Activated T-cell treated with anti-CD3 and anti-CD28 coated beads, Interleukin-2, amount 50 U/mL, for 48 hours (primary cell): ENCODE measurements at regions not wholly inside any gene's neighbourhood (a gene's known extent, or its start where the extent isn't known, plus 50 kb on each side); places are given as distances from the start of the nearest gene placed in this dataset.

Experiments
- DNase-seq, 2 experiments: peaks; one replicate each; pipeline ENCODE4 v3.0.0-alpha.2; 2020

DNA sequence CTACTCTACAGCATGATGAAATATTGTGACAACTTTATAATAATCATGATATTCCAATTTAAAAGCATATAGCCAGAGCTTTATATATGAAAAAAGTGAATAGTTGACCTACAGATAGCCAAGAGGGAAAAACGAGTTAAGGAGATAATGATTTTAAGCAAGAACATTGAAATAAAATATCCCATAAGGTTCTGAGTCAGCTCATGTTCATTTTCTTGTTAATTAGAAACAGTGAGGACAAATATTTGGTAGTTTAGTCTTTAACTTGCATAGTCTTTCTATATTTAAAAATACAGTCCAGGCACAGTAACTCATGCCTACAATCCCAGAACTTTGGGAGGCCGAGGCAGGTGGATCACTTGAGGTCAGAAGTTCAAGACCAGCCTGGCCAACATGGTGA, 55.8 kb upstream of the CDH6 start:
- DNase-seq, result no peak

DNA sequence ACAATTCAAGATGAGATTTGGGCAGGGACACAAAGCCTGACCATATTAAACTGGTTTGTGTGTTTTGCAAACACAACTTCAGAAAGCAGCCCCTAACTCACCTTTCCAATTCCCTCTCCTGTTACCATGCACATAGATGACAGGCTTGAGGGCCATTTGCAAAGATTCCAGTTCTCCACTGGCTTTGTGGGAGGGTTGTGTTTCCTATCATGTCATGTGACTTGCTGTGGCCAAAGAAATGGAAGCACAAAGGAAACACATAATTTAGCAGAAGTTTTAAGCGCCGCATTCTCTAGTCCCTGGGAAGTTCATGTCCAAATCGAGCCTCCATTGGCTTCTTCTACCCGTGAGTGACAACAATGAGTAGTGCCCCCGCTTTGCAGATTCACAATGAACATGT, 57.9 kb upstream of the CDH6 start:
- no peak for DNase-seq

DNA sequence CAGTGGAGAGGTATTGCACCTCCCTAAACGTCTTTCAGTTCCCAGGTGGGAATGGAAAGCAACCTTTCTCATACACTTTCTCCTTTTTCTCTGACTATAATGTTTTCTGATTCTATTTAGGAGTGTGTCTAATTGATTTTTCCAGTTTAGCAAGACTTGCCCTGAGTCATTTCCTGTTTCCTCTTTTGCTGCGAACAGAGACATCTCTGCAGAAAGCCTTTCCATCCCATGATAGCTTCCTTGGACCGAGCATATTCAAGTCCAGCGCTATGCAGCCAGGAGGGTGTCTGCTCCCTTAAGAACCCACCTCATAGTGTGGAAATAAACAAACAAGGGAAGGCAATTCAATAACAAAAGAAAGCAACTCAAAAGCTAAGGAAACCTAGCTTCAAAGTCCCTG, 60.0 kb upstream of the CDH6 start:
- no peak for DNase-seq

DNA sequence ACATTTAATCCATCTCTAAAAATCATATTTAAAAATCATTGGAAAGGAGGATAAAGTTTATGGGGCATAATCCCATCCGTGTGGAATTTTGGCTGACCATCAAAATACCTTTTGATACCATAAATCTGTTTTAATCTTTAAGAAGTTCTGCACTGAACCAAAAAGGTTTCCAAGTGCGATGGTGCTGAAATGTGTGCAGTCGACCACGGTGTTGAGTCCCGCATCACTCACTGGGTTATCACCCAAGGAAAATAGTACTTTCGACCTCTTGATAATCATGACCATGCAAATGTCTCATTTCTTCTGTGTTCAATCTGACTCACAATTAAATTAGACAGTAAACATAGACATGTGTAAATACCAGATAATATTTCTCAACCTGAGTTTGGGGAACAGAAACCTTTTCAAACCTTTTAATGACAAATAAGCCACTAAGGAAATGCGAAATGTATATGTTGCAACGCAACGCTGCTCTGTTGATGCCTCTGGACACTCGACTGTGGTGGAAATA, 62.0 kb upstream of the CDH6 start:
- DNase-seq, result no peak

DNA sequence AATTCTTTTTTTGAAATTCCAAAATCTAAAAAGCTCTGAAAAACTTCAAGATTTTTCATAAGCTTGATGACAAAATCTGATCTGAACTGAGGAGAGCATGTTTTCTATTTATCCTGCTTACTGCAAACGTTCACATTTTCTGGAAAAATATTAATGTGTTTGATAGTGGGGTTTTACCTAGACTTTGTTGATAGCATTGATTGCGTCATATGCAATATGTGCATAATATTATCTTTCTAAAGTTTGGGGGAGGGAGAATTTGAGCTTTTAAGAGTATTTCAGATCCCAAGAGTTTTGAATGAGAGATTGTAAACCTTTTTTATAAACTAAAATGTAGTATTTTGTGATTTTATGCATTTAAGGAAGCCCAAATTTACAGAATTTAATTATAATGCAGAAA, 62.8 kb upstream of the CDH6 start:
- no peak for DNase-seq

DNA sequence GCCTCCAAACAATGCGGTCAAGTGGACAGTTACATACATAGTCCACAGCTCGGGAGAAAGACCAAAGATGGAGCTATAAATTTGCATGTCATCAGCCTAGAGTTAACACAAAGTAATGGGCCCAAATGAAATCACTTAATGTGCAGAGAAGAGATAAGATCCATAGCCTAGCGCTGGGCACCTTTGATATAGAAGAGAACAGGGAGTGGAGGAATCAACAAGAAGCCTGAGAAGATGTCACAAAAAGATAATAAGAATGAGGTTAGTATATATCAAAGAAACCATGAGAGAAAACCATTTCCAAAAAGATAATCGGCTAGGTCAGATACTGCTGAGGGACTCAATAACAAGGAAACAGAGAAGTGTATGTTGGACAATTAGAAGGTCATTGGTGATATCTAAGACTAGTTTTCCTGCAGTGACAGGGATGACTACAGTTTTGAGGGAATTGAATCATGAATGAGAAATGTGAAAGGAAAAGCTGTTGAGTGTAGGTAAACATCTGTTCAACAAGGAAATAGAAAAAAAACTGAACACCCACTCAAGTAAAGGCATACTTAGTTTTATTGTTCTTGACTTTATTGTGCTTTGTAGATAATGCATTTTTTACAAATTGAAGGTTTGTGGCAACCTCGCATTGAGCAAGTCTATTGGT, 68.7 kb upstream of the CDH6 start:
- DNase-seq, result no peak

DNA sequence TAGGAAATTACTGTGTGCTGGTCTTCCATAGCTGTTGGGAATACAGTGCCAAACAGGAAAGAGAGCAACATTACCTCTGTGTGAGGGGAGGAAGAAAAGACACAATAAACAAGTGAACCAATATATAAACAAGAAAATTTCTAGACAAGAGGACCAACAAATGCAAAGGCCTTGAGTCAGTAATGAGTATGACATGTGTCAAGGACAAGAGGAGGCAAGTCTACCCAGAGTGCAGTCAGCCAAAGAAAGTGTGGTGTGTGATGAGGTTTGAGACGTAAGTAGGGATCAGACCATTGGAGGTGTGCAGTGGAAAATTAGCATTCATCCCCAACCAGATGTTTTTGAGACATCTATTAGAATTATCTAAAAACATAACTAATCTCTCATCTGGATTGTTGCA, 69.5 kb upstream of the CDH6 start:
- DNase-seq, result no peak

DNA sequence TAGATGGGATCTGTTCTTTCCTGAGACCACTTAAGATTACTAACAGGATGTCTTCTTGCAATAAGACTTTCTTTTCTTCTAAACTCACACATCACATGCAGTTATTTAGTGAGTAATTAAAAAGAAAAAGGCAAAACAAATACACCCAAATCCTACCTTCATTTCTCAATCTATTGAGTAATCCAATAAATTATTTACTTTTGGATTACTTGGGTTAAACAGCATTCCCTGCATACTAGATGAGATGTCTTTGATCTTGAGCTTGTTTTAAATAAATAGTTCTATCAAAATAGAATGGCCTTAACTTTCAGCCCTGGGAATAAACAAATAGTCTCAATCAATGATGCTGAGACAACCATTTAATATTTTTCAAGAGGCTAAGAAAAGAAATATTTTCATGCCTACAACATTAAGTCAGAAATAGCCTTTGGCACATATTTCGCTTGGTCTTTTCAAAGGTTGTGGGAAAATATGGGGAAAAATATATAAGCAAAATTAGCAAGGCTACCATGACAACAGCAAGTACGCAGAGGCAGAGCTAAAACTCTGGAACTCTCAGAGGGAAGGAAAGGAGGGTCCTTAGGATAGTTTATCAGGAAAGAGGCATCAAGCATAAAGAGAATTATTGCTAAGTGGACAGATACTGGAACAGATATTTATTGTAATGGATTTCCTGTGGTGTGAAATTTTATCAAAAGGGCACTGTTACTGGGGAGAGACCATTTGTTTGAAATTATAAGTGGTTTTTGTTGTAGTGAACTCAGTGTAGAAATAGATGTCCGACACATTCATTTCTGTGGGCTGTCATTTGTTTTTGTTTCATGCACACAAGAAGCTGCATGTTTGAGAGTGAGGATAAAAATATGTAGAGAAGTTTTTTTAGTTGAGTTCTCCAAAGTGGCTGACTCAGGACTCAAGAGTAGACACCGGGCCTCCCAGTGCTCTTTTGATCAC, 70.2 kb upstream of the CDH6 start:
- DNase-seq, result no peak

DNA sequence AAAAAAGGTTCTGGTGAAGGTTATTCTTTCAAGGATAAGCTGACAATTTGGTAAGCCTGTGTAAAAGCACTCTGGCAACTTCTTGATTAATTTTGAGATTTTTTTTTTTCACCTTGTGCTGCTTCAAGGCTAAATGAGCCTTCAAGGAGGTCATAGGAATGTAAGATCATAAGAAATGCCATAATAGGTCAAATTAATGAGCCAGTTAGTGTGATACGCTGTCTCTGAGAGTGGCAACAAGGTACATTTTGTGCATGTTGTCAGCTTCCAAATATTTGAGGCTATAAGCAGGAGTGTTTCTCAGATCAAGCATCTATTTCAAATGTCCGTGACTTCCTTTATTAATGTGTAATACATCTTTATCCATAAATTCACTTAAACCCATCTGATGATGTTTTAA, 72.3 kb upstream of the CDH6 start:
- DNase-seq, result no peak

DNA sequence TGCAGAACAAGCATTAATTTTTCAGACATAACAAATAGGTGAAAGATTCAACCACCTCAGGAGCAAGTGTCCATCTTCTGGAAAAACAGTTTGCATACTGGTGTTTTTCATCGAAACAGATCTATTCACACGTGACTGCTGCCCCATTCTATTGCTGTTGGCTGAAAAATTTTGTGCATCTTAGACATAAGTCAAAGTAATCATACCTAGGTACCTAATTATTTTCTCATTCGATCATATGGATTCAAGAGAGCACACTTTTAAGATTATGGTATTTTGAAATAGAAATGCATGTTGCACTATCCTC, 72.9 kb upstream of the CDH6 start:
- DNase-seq, result no peak

DNA sequence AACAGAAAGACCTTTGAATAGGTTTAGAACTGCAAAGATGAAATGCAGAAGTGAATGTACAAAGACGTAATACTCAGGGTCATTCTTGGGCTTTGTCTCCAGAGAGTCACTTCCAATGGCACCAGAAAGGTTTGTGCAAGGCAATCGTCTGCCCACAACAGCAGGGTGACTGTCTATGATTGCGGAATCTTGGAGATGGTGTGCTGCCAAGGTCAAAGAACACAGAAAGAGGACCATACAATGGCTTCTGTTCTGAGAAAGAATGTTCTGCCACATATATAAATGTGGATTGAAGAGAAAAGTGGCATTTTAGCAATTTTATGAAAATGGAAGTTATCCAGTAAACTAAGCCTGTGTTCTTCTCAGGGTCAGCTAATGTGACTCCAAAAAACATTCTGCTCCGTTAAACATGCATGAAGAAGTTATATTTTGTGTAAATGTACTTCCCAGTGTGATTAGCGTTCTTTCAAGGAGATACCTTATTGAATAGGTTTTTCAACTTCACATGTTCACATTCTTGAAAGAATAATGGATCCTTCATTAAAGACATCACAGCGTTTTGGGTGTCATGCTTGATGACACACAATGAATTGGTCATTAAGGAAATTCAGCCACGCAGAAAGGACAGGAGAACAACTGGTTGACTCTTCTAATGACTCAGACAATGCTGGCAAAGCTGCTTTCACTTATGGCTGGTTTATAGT, 73.4 kb upstream of the CDH6 start:
- DNase-seq, result no peak

DNA sequence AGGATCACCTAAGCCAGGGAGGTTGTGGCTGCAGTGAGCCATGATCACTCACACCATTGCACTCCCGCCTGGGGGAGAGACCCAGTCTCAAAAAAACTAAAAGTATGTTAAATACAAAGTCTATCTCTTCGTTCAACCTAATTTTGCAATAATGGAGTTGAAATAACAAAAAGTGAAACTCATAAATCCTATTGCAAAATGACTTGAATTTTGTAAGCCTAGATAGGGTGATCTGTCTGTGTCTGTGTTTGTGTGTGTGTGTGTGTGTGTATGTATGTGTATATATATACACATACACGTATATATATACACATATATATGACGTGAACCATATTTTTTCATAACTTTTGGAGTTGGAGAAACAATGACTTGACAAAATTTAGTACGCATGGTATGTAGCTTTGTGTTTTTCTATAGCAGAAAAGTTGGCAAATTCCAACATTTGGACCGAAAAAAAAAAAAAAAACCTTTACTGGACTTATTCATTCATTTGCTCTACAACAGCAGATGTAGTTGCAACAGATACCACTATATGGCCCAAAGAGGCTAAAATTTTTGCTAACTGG, 76.9 kb upstream of the CDH6 start:
- no peak for DNase-seq

DNA sequence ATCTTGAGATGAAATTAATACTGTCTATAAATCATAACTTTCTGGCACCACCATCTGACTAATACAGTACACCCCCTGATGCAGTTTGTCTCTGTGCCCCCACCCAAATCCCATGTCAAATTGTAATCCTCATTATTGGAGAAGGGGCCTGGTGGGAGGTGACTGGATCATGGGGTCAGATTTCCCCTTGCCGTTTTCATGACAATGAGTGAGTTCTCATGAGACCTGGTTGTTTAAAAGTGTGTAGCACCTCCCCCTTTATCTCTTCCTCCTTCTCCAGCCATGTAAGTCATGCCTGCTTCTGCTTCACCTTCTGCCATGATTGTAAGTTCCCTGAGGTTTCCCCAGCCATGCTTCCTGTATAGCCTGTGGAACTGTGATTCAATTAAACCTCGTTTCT, 78.7 kb upstream of the CDH6 start:
- DNase-seq, result no peak

DNA sequence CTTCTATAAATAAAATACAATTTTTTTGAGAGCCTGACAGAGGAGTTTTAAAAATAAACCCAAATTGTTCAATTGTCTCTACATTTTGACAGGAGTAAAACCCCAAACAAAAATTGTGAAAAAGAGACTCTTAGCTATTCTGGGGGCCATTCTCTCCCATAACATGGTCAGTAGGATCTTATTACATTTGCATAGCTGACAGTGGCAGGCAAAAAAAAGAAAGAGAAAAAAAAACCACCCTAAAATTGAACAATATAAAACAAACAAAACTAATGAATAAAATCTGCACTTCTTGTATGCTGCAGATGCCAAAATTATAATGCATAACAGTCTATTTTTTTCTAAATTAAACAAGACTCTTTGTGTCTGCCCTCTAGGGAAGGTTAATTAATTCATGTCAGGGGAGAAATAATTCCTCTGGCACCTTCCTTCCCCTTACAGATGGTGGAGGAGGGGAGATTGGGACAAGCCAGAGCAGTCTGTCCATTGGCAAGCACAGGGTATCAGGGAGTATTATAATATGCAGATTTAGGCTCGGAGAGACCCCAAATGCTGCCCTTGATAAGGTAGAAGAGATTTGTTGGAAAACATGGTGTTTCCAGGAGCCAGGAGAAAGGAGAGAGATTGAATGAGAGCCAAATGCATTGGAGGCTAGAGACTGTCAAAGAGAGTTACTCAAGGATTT, 79.7 kb upstream of the CDH6 start:
- no peak for DNase-seq

DNA sequence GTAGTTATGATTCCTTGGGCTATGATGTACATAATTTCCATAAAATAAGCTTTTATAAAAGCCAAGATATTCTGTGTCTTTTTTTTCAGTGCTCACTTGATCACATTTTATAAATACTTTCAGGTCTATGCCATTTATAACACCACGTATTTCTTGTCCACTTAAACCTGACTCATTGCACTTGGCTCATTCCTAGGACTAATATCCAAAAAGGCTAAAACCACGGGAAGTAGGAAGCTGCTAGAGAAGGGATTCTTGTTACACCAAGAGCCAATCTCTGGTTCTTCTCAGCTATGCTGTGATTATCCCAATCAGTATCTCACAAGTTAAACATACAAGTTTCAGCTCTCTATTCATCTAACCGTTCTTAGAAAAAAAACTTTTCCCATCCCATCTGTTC, 80.4 kb upstream of the CDH6 start:
- no peak for DNase-seq

DNA sequence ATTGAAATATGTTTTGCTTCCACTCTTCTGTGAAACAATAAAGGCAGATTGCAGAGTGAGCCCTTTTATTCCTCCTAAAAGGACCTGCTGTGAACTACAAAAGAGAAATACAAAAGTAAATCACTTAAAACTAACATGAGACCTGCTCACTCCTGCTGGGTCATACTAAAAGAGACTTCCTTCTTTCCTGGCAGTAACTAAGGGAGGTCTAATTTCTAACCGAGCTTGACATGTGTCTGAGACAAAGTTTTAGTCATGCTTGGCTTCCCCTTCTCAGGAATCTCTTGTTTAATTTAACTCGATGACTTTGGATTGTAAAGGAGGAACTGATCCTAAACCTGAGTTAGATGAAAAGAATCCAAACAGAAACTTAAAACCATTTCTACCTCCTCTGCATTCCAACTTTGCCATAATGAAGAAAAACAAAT, 86.4 kb upstream of the CDH6 start:
- no peak for DNase-seq

DNA sequence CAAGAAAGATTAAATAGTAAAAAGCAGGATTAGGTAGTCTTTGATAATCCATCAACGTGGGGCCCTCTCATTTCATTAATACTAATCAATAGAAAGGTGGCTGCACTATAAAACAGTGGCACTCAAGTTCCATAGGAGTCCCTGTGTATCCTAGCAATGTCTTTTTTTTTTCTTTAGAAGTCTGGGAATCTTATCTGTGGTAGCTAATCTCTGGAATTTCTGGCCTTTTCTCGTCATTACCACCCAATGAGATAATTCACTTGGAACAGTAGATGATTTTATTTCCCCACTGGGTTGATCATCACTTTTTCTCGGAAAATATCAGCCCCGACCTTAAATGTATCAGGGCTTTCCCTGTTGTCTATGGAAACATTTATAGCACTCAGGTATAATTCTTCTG, 86.8 kb upstream of the CDH6 start:
- no peak for DNase-seq

DNA sequence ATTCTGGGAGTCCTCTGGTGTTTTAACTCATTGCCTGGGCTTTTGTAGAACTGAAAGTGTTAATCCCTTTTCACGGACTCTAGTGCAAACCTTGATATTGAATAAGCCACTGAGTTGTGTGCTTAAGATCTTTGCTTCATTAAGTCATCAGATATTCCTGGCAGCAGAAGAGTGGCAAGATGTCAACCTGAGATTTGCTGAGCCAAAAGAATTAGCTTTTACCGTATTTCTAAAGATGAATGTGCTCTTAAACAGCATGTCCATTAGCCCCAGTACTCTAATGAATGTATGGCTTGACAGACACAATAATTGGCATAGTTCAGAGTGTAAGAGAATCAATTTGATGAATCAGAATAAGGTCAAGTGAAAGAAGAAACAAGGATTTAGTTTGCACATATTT, 87.2 kb upstream of the CDH6 start:
- DNase-seq, result no peak

DNA sequence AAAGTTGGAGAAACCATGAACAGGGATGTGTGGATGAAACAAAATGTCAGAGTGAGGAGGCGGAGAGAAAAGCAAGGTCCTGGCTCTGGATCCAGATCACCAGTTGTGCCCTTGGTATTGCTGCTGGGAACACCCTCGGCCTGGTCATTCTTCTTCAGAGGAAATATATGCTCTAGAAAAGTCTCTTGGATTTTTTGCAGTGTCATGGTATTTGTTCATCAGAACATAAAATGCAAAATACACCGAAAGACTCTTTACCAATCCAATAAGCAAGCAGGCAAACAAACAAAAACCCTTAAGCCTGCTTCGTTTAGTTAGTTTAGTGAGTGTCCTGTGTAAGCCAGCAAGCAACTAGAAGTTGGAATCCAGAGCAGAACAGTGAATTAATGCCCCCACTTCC, 88.7 kb upstream of the CDH6 start:
- DNase-seq, result no peak

DNA sequence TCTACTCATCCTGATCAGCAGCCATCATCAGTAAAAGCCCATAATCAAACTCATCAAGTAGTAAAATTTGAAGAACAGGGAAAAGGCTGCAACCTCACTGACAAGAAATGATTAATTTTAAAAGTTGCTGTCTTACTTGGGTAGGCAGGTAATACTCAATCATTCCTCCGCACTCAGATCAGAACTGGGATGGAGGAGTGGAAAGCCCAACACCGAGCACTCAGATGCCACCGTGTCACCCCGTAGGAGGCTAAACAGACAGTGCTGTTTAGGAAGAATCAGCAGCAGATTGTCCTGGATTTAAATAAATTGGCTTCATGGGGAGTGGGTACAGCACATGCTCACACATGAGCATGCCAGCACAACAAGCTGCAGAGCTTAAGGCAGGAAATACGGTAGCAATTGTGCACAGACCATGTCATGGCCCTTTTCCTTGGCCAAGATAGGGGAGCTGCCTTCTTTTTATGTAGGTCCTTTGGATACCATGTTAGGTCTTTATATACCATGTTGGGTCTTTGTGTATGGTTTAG, 92.6 kb upstream of the CDH6 start:
- no peak for DNase-seq

DNA sequence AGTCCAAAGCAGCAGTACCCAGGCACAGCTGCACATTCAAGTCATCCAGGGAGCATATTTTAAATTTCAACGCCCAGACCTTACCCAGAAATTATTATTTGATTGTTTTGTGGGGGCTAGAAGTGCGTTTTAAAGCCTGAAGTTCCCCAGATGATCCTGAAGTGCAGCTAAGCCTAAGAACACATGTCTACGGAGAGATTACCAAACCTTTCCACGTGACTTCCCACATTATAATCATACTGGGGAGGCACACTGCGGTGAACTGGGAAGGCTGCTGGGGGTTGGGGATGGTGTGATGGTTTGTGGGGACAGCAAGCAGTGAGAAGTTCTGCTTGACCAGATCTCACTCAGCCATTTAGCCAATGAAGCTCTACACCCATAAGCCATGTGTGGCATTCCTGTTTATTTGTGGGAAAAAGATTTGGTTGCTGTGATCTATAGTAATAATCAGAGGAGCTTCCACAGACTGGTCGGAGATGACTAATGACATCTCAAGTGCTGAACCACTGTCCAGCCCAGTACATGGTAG, 93.4 kb upstream of the CDH6 start:
- DNase-seq, result no peak

DNA sequence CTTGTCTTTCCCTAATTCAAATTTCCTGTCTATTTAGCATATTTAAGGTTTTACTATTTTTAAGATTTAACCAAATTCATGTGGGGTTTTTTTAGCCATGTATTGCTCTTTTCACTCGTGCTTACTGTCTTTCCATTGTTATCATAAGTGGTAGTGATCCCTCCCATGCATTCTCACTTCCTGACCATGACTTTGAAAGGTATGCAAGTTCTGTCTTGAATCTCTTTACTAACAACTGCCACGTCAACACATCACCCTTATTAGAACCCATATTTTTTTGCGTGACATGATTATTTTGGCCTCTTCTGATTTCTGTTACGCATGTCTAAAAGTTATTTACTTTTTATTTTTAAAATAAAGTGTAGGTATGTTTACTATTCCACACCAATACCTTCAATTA, 94.7 kb upstream of the CDH6 start:
- DNase-seq, result no peak
